Fibroblast of pulmonary artery (primary cell): ENCODE measurements at regions not wholly inside any gene's neighbourhood (a gene's known extent, or its start where the extent isn't known, plus 50 kb on each side); places are given as distances from the start of the nearest gene placed in this dataset.
"Not testable (repeated sequence)": the region's sequence is repeated elsewhere in the genome, so short reads cannot be mapped to it uniquely, and the experiment has no call there.

Experiments
- DNase-seq: peaks from one replicate; pipeline ENCODE4 v3.0.0-alpha.2; 2010; ENCODE audit warnings: low read depth
- H3K4me3 ChIP-seq: replicated peaks from 2 replicates; pipeline ENCODE4 v1.5.1; 2011; ENCODE audit warnings: low read depth, mild to moderate bottlenecking, control low read depth, low read length, moderate library complexity
- TF ChIP-seq, protein P1 (sequence below): IDR thresholded peaks from 2 replicates; pipeline ENCODE4 v1.5.1; 2011; ENCODE audit warnings: mild to moderate bottlenecking, control low read depth, low read length, inconsistent platforms; ENCODE audit errors: missing control alignments

- TF ChIP-seq, protein P1, sequence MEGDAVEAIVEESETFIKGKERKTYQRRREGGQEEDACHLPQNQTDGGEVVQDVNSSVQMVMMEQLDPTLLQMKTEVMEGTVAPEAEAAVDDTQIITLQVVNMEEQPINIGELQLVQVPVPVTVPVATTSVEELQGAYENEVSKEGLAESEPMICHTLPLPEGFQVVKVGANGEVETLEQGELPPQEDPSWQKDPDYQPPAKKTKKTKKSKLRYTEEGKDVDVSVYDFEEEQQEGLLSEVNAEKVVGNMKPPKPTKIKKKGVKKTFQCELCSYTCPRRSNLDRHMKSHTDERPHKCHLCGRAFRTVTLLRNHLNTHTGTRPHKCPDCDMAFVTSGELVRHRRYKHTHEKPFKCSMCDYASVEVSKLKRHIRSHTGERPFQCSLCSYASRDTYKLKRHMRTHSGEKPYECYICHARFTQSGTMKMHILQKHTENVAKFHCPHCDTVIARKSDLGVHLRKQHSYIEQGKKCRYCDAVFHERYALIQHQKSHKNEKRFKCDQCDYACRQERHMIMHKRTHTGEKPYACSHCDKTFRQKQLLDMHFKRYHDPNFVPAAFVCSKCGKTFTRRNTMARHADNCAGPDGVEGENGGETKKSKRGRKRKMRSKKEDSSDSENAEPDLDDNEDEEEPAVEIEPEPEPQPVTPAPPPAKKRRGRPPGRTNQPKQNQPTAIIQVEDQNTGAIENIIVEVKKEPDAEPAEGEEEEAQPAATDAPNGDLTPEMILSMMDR, result no peak
- DNase-seq, result no peak
- no peak overlapping the region for H3K4me3 ChIP-seq
Measured at GRCh38 chr20:53857723-53858236, 212.6 kb downstream of the BCAS1 start.

DNA sequence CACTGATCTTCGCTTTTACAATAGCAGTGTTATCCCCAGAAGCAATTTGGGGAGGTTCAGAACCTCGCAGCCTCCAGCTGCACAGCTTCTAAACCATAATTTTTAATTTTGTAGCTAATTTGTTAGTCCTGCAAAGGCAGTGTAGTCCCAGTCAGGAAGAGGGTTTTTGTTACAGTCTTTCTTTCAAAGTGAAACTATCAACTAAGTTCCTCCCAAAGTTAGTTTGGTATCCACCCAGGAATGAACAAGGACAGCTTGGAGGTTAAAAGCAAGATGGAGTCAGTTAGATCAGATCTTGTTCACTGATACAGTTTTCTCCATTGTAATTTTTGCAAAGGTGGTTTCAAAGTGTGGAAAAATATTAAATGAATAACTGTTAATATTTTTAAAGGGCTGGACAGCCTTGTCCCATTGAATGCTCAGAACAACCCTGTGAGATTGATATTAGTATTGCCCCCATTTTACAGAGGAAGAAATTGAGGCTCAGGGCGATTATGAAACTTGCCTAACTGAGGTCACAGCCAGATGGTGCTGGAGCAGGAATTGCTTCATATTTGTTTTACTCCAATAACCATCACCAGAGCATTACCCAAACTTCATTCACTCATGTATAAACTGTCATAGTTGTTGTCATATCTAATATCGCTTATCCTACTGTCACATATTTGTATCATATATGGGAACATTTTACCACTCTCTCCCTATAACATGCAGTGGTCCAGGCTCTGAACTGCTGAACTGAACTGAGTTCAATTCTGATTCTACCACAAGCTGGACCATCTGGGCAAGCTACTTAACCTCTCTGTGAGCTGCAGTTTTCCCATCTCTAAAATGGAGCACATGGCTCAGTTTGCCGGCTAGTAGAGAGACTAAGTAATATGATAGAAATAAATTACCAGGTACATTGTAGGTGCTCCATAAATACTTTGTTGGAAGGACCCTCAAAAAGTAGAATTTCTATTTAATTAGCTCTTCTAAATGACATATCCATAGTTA is 213.8 kb downstream of the BCAS1 start:
- TF ChIP-seq, protein P1, result no peak
- no peak overlapping the region for H3K4me3 ChIP-seq
- no peak for DNase-seq

- TF ChIP-seq, protein P1, result no peak
- no peak for DNase-seq
- H3K4me3 ChIP-seq, result no peak overlapping the region
Measured at GRCh38 chr20:53855733-53856132, 214.7 kb downstream of the BCAS1 start.

DNA sequence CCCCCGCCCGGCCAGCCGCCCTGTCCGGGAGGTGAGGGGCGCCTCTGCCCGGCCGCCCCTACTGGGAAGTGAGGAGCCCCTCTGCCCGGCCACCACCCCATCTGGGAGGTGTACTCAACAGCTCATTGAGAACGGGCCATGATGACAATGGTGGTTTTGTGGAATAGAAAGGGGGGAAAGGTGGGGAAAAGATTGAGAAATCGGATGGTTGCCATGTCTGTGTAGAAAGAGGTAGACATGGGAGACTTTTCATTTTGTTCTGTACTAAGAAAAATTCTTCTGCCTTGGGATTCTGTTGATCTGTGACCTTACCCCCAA is 215.8 kb downstream of the BCAS1 start:
- DNase-seq, H3K4me3 ChIP-seq: not testable (repeated sequence)

DNA sequence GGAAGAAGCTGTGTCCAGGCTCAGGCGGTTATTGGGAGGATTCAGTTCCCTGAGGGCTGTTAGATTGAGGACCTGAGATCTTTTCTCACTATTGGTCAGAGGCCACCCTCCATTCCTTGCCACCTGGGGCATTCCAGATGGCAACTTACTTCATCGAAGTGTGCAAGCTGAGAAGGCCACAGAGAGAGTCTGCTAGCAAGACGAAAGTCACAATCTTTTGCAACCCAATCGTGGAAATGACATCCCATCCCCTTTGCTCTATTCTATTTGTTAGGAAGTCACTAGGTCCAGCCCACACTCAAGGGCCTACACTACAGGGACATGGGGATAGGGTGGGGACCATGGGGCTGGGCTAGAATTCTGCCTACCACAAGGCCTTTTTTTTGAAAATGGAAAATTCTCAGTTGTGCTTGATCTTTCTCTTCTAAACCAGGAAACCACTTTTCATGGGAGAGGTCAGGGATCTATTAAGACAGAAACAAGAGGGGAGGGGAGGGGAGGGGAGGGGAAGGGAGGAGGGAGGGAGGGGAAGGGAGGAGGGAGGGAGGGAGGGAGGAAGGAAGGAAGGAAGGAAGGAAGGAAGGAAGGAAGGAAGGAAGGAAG is 217.2 kb downstream of the BCAS1 start:
- no peak for DNase-seq
- H3K4me3 ChIP-seq, result no peak overlapping the region
- TF ChIP-seq, protein P1, result no peak

GRCh38 chr20:53852691-53853090 is 217.7 kb downstream of the BCAS1 start:
- H3K4me3 ChIP-seq, result no peak overlapping the region
- DNase-seq, result no peak
- TF ChIP-seq, protein P1, result no peak

- no peak for DNase-seq
- H3K4me3 ChIP-seq, result no peak overlapping the region
- TF ChIP-seq, protein P1, result no peak
Measured at GRCh38 chr20:53852014-53852413, 218.4 kb downstream of the BCAS1 start.
